HepG2 (cell line): ENCODE measurements at regions not wholly inside any gene's neighbourhood (a gene's known extent, or its start where the extent isn't known, plus 50 kb on each side); places are given as distances from the start of the nearest gene placed in this dataset.

Source experiments
- ATAC-seq: fragments of 200-7000 bp; cut with Tn5 transposase; 3 replicates; pipeline ENCODE4 v1.9.1; 2020; ENCODE audit warnings: mild to moderate bottlenecking, moderate library complexity
- BruUV-seq: library from RNA; stranded (reverse); fragments of 400-500 nt; replicated peaks from 2 replicates; lab custom pipeline; 2021; lab: Mats Ljungman, UMichigan
- CTCF ChIA-PET: fragments of 300-600 bp; formaldehyde crosslinking; extraction: SDS; loops from one replicate; lab custom pipeline; 2021; ENCODE audit warnings: low total read pairs, inconsistent platforms, low intra/inter-chr PET ratio; lab: Yijun Ruan, JAX
- POLR2A ChIA-PET: fragments of 350-600 bp; sonication (Branson Sonifier 250); formaldehyde crosslinking; loops from one replicate; lab custom pipeline; 2020; ENCODE audit warnings: antibody characterized with exemption, inconsistent platforms; lab: Yijun Ruan, JAX
- DNase-seq: peaks from one replicate; pipeline ENCODE4 v3.0.0-alpha.2; 2015; ENCODE audit warnings: low spot score
- FAIRE-seq: peaks from 3 replicates; lab custom pipeline; 2011; peaks lifted over from hg19 to GRCh38; lab: Jason Lieb, UNC
- H2AFZ ChIP-seq: one replicate; pipeline ENCODE4 v1.6.1; 2011; ENCODE audit warnings: low read length, inconsistent platforms
- H3K27ac ChIP-seq: fragments of 300-600 bp; 3 replicates; pipeline ENCODE4 v1.8.0; 2011; ENCODE audit warnings: mixed run types, mild to moderate bottlenecking, mixed read lengths, low read length, inconsistent platforms; ENCODE audit not compliant: insufficient read depth; ENCODE audit errors: extremely low read length
- H3K27me3 ChIP-seq, 2 experiments: fragments of 200-600 bp in 1 of 2; 2 replicates in 1 of 2; 3 replicates in 1 of 2; pipeline versions ENCODE4 v1.6.0 to v1.8.0; 2011; ENCODE audit warnings: low read length in 2 of 2, mild to moderate bottlenecking in 2 of 2, moderate library complexity in 2 of 2, inconsistent platforms in 1 of 2; ENCODE audit not compliant: insufficient read depth in 2 of 2, control insufficient read depth in 1 of 2
- H3K36me3 ChIP-seq, 2 experiments: fragments of 200-600 bp in 1 of 2; replicated peaks in 1 of 2; 2 replicates in 1 of 2; 3 replicates in 1 of 2; pipeline versions ENCODE4 v1.5.1 to v1.8.0; 2011; ENCODE audit warnings: low read length in 2 of 2, inconsistent platforms in 1 of 2; ENCODE audit not compliant: insufficient read depth in 2 of 2, control insufficient read depth in 1 of 2
- H3K4me1 ChIP-seq: 2 replicates; pipeline ENCODE4 v1.5.1; 2012; ENCODE audit warnings: low read length, inconsistent platforms; ENCODE audit not compliant: insufficient read depth
- H3K4me2 ChIP-seq: 2 replicates; pipeline ENCODE4 v1.6.0; 2011; ENCODE audit warnings: low read depth, low read length, inconsistent platforms
- H3K4me3 ChIP-seq, 3 experiments: fragments of 200-600 bp in 1 of 3; sonication (generic), shearing (Covaris generic) in 1 of 3; replicated peaks in 1 of 3; 2 replicates each; pipeline ENCODE4 v1.5.1; 2011 to 2016; ENCODE audit warnings: low read length in 3 of 3, inconsistent platforms in 2 of 3, low read depth in 2 of 3, mild to moderate bottlenecking in 2 of 3, control low read depth in 1 of 3, mixed read lengths in 1 of 3; ENCODE audit not compliant: insufficient read depth in 1 of 3
- H3K79me2 ChIP-seq: one replicate; pipeline ENCODE4 v1.6.1; 2011; ENCODE audit warnings: low read length, inconsistent platforms; ENCODE audit not compliant: insufficient read depth
- H3K9ac ChIP-seq: 2 replicates; pipeline ENCODE4 v1.6.0; 2011; ENCODE audit warnings: mild to moderate bottlenecking, low read depth, low read length, inconsistent platforms; ENCODE audit not compliant: insufficient read depth
- H3K9me3 ChIP-seq: 2 replicates; pipeline ENCODE4 v1.5.1; 2012; ENCODE audit warnings: mild to moderate bottlenecking, low read length
- H4K20me1 ChIP-seq: 2 replicates; pipeline ENCODE4 v1.6.0; 2011; ENCODE audit warnings: inconsistent platforms, mild to moderate bottlenecking, low read length, moderate library complexity; ENCODE audit not compliant: insufficient read depth
- FIP1L1 ChIP-seq: fragments of 200-400 bp; formaldehyde crosslinking; IDR thresholded peaks from 2 replicates; pipeline ENCODE4 v1.6.1; 2018; ENCODE audit warnings: low read depth, mild to moderate bottlenecking, low read length, moderate library complexity, borderline replicate concordance; ENCODE audit not compliant: insufficient read depth
- MAFF ChIP-seq: IDR thresholded peaks from 2 replicates; pipeline ENCODE4 v1.6.1; 2011; ENCODE audit warnings: low read depth, low read length, improper control_type of control experiment
- MAFK ChIP-seq, 2 experiments: IDR thresholded peaks in 1 of 2; conservative IDR thresholded peaks in 1 of 2; 2 replicates each; pipeline ENCODE4 v1.6.1; 2011; ENCODE audit warnings: improper control_type of control experiment in 2 of 2, low read length in 2 of 2
- NFE2 ChIP-seq: sonication (generic); formaldehyde crosslinking; IDR thresholded peaks from 2 replicates; pipeline ENCODE4 v1.4.0; 2020; ENCODE audit warnings: missing genetic modification reagents
- ZFP41 ChIP-seq: sonication (generic); formaldehyde crosslinking; IDR thresholded peaks from 2 replicates; pipeline ENCODE4 v1.4.0; 2020; ENCODE audit warnings: mild to moderate bottlenecking, missing genetic modification reagents, borderline replicate concordance
- ZNF3 ChIP-seq: IDR thresholded peaks from 2 replicates; pipeline ENCODE4 v1.7.0; 2017; ENCODE audit warnings: inconsistent platforms
- ZNF552 ChIP-seq: sonication (generic); formaldehyde crosslinking; IDR thresholded peaks from 2 replicates; pipeline ENCODE4 v1.9.0; 2022; ENCODE audit warnings: missing genetic modification reagents, mild to moderate bottlenecking, borderline replicate concordance
- ZNF670 ChIP-seq: sonication (generic); formaldehyde crosslinking; IDR thresholded peaks from 2 replicates; pipeline ENCODE4 v1.8.0; 2022; ENCODE audit warnings: mild to moderate bottlenecking, missing genetic modification reagents, borderline replicate concordance
- ZNF746 ChIP-seq: sonication (generic); formaldehyde crosslinking; IDR thresholded peaks from 2 replicates; pipeline ENCODE4 v1.8.0; 2022; ENCODE audit warnings: mild to moderate bottlenecking, missing genetic modification reagents
- WGBS: methylation state at CpG from one replicate; pipeline ENCODE4 v1.1.6; 2017; ENCODE audit warnings: low lambda C conversion rate; 5-methylcytosine and 5-hydroxymethylcytosine counted together
- in situ Hi-C: cut with HindIII; loops from 2 replicates; pipeline ENCODE4 v1.10.0; 2017; ENCODE audit warnings: low pct_unique_long_range_greater_than_20kb; ENCODE audit not compliant: extremely low pct_ligation_motif_present
- intact Hi-C: fragments of 100-400 bp; cut with micrococcal nuclease; formaldehyde crosslinking; loops from one replicate; pipeline ENCODE4 v1.10.0; 2022; ENCODE audit not compliant: unreplicated experiment
- TF ChIP-seq, protein P1 (sequence below): sonication (generic); formaldehyde crosslinking; IDR thresholded peaks from 2 replicates; pipeline ENCODE4 v1.4.0; 2020; ENCODE audit warnings: missing genetic modification reagents, borderline replicate concordance
- TF ChIP-seq, protein P2 (sequence below): sonication (generic); formaldehyde crosslinking; IDR thresholded peaks from 2 replicates; pipeline ENCODE4 v1.5.0; 2020; ENCODE audit warnings: missing genetic modification reagents
- TF ChIP-seq, protein P3 (sequence below): sonication (generic); formaldehyde crosslinking; IDR thresholded peaks from 2 replicates; pipeline ENCODE4 v1.4.0; 2020; ENCODE audit warnings: missing genetic modification reagents

DNA sequence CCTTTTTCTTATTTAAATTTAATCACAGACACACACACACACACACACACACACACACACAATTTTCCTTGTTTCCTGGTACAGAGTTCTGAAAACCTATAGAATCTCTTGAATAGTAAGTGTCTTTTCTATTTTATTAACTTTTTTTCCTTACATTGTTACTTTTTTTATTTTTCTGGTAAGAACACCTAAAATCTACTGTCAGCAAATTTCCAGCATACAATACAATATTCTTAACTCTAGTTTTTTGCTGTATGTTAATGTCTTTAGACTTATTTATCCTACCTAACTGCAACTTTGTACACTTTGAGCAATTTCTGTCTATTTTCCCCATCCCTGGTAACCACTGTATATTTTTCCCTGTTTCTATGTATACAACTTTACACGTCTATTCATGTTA, 1179.8 kb downstream of the SLITRK1 start:
- Histone ChIP-seq H3K9ac (no peak overlapping the region), H2AFZ (no peak overlapping the region)
- no TSS peak for BruUV-seq

More for the DNA sequence above, 1179.8 kb downstream of the SLITRK1 start:
- H3K36me3 ChIP-seq: no peaks in the 10 kb centered on the region
- ChIA-PET CTCF (no interaction called here), POLR2A (no interaction called here)
- 0% methylated on average over 1 of the region's 1 CpG for WGBS
- no peak for ATAC-seq
- H3K9me3 ChIP-seq: no peaks in the 10 kb centered on the region; the same call in 1 of the 2 replicates
- TF ChIP-seq MAFK (conservative IDR thresholded peaks at IDR 0.05 in 1 of 2, IDR thresholded peaks at IDR 0.05 in 1 of 2; ENCODE audit: low read length in 2 of 2) (peak in 1 of 2 experiments; percentile 66; a peak in 2 of 4 replicates), ZNF3 (CRISPR knock-in tag) (no peak), ZNF670 (CRISPR knock-in tag) (no peak), ZNF746 (CRISPR knock-in tag) (no peak), ZFP41 (CRISPR knock-in tag) (no peak), FIP1L1 (no peak), NFE2 (CRISPR knock-in tag) (no peak), MAFF (peak; percentile 48; the same call in 1 of the 2 replicates), ZNF552 (no peak)
- TF ChIP-seq, protein P1, sequence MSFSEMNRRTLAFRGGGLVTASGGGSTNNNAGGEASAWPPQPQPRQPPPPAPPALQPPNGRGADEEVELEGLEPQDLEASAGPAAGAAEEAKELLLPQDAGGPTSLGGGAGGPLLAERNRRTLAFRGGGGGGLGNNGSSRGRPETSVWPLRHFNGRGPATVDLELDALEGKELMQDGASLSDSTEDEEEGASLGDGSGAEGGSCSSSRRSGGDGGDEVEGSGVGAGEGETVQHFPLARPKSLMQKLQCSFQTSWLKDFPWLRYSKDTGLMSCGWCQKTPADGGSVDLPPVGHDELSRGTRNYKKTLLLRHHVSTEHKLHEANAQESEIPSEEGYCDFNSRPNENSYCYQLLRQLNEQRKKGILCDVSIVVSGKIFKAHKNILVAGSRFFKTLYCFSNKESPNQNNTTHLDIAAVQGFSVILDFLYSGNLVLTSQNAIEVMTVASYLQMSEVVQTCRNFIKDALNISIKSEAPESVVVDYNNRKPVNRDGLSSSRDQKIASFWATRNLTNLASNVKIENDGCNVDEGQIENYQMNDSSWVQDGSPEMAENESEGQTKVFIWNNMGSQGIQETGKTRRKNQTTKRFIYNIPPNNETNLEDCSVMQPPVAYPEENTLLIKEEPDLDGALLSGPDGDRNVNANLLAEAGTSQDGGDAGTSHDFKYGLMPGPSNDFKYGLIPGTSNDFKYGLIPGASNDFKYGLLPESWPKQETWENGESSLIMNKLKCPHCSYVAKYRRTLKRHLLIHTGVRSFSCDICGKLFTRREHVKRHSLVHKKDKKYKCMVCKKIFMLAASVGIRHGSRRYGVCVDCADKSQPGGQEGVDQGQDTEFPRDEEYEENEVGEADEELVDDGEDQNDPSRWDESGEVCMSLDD (CRISPR knock-in tag): no peak
- TF ChIP-seq, protein P2, sequence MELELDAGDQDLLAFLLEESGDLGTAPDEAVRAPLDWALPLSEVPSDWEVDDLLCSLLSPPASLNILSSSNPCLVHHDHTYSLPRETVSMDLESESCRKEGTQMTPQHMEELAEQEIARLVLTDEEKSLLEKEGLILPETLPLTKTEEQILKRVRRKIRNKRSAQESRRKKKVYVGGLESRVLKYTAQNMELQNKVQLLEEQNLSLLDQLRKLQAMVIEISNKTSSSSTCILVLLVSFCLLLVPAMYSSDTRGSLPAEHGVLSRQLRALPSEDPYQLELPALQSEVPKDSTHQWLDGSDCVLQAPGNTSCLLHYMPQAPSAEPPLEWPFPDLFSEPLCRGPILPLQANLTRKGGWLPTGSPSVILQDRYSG (CRISPR knock-in tag): no peak
- TF ChIP-seq, protein P3, sequence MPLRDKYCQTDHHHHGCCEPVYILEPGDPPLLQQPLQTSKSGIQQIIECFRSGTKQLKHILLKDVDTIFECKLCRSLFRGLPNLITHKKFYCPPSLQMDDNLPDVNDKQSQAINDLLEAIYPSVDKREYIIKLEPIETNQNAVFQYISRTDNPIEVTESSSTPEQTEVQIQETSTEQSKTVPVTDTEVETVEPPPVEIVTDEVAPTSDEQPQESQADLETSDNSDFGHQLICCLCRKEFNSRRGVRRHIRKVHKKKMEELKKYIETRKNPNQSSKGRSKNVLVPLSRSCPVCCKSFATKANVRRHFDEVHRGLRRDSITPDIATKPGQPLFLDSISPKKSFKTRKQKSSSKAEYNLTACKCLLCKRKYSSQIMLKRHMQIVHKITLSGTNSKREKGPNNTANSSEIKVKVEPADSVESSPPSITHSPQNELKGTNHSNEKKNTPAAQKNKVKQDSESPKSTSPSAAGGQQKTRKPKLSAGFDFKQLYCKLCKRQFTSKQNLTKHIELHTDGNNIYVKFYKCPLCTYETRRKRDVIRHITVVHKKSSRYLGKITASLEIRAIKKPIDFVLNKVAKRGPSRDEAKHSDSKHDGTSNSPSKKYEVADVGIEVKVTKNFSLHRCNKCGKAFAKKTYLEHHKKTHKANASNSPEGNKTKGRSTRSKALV (CRISPR knock-in tag): no peak
- intact Hi-C loops: no loop called here
- H3K4me1 ChIP-seq: no peaks in the 10 kb centered on the region
- H3K27me3 ChIP-seq: no peaks in the 10 kb centered on the region
- H3K27ac ChIP-seq: no peak overlapping the region
- H4K20me1 ChIP-seq: no peaks in the 10 kb centered on the region
- no peak for FAIRE-seq
- no peaks in the 10 kb centered on the region for H3K79me2 ChIP-seq
- DNase-seq: no peak
- no peak overlapping the region for H3K4me3 ChIP-seq
- H3K4me2 ChIP-seq: no peak overlapping the region
- in situ Hi-C loops: no loop called here
